ENCODE measurements at regions not wholly inside any gene's neighbourhood (a gene's known extent, or its start where the extent isn't known, plus 50 kb on each side); places are given as distances from the start of the nearest gene placed in this dataset.

DNA sequence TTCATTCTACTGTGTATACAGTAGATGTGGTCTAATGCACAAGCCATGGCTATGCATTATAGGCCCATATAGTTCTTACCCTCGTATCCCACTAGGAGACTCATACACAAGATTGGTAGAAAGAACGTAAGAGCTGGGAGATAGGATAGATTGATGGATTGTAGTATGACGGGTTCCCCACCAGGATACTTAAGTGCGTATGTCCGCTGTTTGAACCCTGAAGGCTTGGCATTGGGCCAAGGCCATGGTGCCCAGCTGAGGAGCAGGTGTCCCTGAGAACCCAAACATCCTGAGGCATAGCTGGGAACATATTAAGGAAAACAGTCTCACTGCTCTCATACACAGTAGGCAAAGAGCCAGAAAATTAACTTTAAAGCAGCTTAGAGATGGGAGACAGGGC, 617.5 kb upstream of the KLF12 start:
- H3K9me2 ChIP-seq (replicated peaks; ENCODE audit: insufficient read depth) = no peaks in the 10 kb centered on the region
- 93% methylated on average over 5 of the region's 5 CpGs for WGBS (ENCODE audit: low lambda C conversion rate, missing lambda C conversion rate)
- no peaks in the 10 kb centered on the region for H3K9me3 ChIP-seq (ENCODE audit: low read depth)
- no peak overlapping the region for H3K27ac ChIP-seq
- H4K20me1 ChIP-seq (ENCODE audit: insufficient read depth, poor library complexity, severe bottlenecking) = no peaks in the 10 kb centered on the region
- DNase-seq (ENCODE audit: low spot score) = no peak
- H3K79me2 ChIP-seq = no peaks in the 10 kb centered on the region
- TF ChIP-seq, protein P1, sequence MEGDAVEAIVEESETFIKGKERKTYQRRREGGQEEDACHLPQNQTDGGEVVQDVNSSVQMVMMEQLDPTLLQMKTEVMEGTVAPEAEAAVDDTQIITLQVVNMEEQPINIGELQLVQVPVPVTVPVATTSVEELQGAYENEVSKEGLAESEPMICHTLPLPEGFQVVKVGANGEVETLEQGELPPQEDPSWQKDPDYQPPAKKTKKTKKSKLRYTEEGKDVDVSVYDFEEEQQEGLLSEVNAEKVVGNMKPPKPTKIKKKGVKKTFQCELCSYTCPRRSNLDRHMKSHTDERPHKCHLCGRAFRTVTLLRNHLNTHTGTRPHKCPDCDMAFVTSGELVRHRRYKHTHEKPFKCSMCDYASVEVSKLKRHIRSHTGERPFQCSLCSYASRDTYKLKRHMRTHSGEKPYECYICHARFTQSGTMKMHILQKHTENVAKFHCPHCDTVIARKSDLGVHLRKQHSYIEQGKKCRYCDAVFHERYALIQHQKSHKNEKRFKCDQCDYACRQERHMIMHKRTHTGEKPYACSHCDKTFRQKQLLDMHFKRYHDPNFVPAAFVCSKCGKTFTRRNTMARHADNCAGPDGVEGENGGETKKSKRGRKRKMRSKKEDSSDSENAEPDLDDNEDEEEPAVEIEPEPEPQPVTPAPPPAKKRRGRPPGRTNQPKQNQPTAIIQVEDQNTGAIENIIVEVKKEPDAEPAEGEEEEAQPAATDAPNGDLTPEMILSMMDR (IDR thresholded peaks at IDR 0.05; ENCODE audit: poor library complexity) = no peak
- TF ChIP-seq EZH2phosphoT487 (IDR thresholded peaks at IDR 0.05; ENCODE audit: low read depth, severe bottlenecking, unreplicated experiment) = no peak
- no peak for TF ChIP-seq EZH2 (IDR thresholded peaks at IDR 0.05; ENCODE audit: borderline replicate concordance)
- no peak overlapping the region for H2AFZ ChIP-seq
- H3K27me3 ChIP-seq = no peaks in the 10 kb centered on the region
- no peak overlapping the region for H3K4me2 ChIP-seq
- no peaks in the 10 kb centered on the region for H3K36me3 ChIP-seq (replicated peaks; ENCODE audit: insufficient read depth, low read depth)
- no peak overlapping the region for H3K4me3 ChIP-seq
- no peaks in the 10 kb centered on the region for H3K4me1 ChIP-seq (ENCODE audit: insufficient read depth)

DNA sequence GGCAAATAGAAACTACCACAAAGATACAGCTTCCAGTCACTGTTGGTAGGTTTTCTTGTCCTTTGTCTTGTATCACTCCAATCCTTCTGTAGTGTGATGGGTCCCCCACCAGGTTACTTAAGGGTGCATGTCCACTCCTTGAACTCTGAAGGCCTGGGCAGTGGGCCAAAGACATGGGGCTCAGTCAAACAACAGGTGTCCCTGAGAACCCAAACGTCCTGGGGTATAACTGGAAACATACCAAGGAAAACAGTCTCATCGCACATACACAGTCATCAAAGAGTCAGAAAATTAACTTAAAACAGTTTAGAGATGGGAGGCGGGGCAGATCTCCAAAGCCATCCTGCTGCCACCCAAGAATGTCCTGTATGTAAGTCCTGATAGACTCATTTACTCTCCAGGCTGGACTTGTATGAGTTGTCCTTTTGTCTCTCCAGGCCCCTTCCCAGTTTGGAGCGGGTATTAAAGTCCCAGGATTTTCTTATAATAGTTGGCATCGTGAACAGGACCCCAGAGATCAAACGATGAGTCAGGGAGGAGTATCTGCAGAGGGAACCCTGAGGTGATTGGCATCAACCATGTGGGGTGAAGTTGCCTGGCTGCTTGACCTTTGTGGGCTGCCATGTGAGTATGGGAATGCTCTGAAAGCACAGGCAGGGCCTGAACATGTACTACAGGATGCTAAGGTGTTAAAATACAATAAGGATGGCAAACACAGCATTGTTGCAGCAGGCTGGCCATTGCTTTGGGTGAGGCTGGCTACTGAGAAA, 613.2 kb upstream of the KLF12 start:
- H2AFZ ChIP-seq = no peak overlapping the region
- H3K4me3 ChIP-seq = no peak overlapping the region
- H4K20me1 ChIP-seq (ENCODE audit: insufficient read depth, poor library complexity, severe bottlenecking) = no peaks in the 10 kb centered on the region
- H3K27ac ChIP-seq = no peak overlapping the region
- no peak for DNase-seq (ENCODE audit: low spot score)
- no peaks in the 10 kb centered on the region for H3K9me3 ChIP-seq (ENCODE audit: low read depth)
- no peaks in the 10 kb centered on the region for H3K9me2 ChIP-seq (replicated peaks; ENCODE audit: insufficient read depth)
- 80% methylated on average over 6 of the region's 6 CpGs for WGBS (ENCODE audit: low lambda C conversion rate, missing lambda C conversion rate)
- no peaks in the 10 kb centered on the region for H3K36me3 ChIP-seq (replicated peaks; ENCODE audit: insufficient read depth, low read depth)
- no peaks in the 10 kb centered on the region for H3K79me2 ChIP-seq
- no peak overlapping the region for H3K4me2 ChIP-seq
- H3K27me3 ChIP-seq = no peaks in the 10 kb centered on the region
- no peaks in the 10 kb centered on the region for H3K4me1 ChIP-seq (ENCODE audit: insufficient read depth)
- TF ChIP-seq, protein P1 (IDR thresholded peaks at IDR 0.05; ENCODE audit: poor library complexity) = no peak
- no peak for TF ChIP-seq EZH2 (IDR thresholded peaks at IDR 0.05; ENCODE audit: borderline replicate concordance)
- no peak for TF ChIP-seq EZH2phosphoT487 (IDR thresholded peaks at IDR 0.05; ENCODE audit: low read depth, severe bottlenecking, unreplicated experiment)

- Histone ChIP-seq H3K27ac (no peak overlapping the region), H3K4me3 (no peak overlapping the region), H3K4me2 (no peak overlapping the region), H2AFZ (no peak overlapping the region), H4K20me1 (ENCODE audit: insufficient read depth, poor library complexity, severe bottlenecking) (no peaks in the 10 kb centered on the region), H3K36me3 (replicated peaks; ENCODE audit: insufficient read depth, low read depth) (no peaks in the 10 kb centered on the region), H3K9me2 (replicated peaks; ENCODE audit: insufficient read depth) (no peaks in the 10 kb centered on the region), H3K27me3 (no peaks in the 10 kb centered on the region), H3K4me1 (ENCODE audit: insufficient read depth) (no peaks in the 10 kb centered on the region), H3K9me3 (ENCODE audit: low read depth) (no peaks in the 10 kb centered on the region), H3K79me2 (no peaks in the 10 kb centered on the region)
- no peak for DNase-seq (ENCODE audit: low spot score)
- TF ChIP-seq EZH2 (IDR thresholded peaks at IDR 0.05; ENCODE audit: borderline replicate concordance) = no peak
- TF ChIP-seq, protein P1 (IDR thresholded peaks at IDR 0.05; ENCODE audit: poor library complexity) = no peak
- no peak for TF ChIP-seq EZH2phosphoT487 (IDR thresholded peaks at IDR 0.05; ENCODE audit: low read depth, severe bottlenecking, unreplicated experiment)
- 88% methylated on average over 3 of the region's 3 CpGs for WGBS (ENCODE audit: low lambda C conversion rate, missing lambda C conversion rate)
These were observed 609.8 kb upstream of the KLF12 start for GRCh38 chr13:74743992-74744391.
